Left kidney (tissue), 1 donor: ENCODE measurements at regions not wholly inside any gene's neighbourhood (a gene's known extent, or its start where the extent isn't known, plus 50 kb on each side); places are given as distances from the start of the nearest gene placed in this dataset.

Experiments
- DNase-seq: peaks from one replicate; pipeline ENCODE4 v3.0.0-alpha.2; 2013

DNA sequence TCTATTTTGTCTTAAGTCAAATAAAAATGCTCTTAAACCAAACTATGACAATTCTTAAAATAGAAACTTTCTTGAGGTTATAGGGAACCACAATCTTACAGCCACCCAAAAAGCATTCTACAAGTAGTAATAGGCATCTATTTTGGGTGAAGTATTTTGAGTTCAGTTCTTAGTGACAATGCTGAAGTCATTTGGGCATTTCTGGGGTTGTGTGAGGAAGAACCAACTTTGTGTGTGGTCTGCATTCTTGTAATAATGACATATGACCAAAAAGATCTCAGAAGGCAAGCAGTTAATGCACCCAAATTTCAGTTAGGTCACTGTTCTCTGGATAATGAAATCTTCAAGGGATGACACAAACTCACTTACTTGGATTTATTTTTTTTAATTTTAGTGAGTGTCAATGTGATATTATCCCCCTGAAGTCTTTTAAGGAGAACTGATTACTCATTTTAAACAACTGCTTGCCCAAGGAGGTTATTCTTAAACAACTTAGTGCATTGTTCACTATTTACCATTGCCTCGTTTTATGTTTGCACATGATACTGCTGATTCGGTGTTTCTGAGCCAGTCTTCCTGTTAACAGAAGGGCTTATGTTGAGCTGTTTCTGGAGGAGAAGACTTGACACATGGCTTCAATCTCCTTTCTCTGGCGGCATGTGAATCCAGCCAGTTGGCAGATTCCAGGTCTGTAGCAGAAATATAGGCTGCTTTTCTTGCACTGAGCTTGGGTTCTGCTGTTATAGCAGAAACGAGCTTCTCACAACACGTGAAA, 618.9 kb downstream of the BCKDHB start:
- no peak for DNase-seq

DNA sequence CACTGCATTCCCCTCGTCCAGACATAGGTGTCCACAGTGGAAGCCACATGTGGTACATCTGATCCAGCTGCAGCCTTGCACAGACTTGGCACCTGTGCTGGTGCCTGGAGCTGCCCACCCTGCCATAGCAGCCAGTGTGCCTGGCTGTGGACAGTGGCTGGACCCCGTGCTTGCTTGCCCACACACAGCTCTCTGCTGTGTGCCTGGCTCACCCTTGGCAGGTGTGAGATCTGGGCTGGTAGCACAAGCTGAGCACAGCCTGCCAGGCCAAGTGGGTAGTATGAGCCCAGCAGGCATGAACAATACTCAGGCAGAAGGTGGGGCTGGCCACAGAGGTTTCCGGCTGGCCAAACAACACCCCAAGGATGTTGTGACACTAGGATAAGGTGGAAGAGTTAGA, 614.4 kb downstream of the BCKDHB start:
- DNase-seq: no peak

DNA sequence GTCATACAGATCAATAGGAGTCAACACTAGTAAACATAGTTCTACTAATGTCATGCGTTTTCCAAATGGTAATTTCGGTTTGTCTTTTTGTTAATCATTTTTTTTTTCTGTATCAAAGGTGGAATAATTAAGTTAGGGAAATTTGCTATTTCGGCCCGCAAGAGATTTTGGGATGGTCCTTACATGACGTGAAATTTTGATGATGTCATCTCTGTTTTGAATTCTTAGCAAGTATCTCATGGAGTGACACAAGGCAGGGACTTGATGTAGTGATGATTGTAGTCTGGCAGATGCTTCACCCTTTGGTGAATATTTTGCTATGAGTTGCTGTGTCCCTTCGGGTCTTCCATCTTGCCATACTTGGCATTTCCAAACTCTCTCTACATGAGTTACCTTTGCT, 608.0 kb downstream of the BCKDHB start:
- DNase-seq: no peak

- no peak for DNase-seq
Observed at GRCh38 chr6:80698459-80698858, 592.0 kb downstream of the BCKDHB start.

DNA sequence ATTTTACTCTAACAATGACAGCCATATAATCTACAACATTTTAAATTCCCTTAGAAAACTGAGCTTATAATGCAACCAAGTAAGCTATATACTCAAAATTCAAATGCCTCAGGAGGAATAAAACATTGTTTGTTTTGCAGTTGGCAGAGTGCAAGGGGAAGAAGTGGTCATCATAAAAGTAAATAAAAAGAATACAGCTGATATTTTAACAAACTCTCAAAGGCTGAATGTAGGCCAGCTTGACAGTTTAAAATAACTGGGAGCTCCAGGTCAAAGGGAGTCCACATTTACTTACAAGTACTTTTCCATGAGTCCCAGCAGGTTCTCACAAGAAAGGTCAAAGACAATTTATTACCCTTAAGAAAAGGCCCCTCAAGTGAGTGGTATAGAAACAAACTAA, 589.8 kb downstream of the BCKDHB start:
- DNase-seq: no peak

DNA sequence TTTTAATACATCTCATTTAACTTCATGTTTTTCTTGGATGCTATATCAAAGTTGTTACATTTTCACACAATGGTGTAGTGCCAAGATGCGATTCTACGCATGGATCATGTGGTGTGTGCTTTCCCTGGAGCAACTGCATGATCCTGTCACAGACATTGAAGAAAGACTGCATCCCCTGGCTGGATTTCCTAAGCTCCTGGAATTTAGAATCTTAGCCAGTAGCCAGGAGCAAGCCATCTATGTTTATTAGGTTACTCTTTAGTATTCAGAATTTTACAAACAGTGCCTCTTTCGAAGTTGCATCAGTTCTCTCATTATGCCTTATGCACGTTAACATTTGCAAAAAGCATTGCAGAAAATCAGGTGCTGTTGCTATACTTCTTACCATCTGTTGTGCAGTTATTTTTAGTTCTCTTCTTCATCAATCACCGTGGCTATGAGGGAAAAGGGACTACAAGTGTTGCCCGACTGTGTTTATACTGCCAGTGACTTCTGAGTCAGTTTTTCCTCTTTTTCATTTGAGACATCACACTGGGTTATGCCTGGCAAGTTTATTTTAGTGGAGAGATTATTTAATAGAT, 584.2 kb downstream of the BCKDHB start:
- DNase-seq: no peak

DNA sequence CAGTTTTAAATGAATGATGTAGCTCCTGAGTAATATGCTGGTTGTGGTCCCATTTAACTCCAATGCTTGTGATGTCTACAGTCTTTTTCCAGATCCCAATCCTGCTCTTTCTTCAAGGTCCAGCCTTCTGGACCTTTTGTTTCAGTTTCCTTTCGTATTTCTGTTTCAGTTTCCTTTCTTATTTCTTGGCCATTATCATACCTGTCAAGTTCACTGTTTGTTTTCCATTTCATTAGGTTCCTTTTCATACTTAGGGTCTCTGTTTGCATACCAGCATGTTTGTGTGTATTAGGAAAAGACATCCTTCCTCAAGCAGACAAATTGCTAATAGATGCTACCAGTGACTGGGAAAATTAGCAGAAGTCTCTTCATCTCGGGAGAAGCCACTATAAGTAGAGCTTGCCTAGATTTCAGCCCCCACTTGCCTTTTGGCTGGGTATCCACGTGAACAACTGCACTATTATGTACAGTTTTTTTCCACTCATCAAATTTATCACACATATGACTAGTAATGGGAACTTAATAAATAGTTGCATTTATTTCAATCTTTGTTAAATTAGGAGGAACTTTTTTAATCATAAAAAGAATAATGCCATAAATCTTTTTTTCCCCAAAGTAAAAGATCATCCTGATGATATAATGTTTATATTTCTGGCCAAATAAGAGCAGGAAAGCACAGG, 583.4 kb downstream of the BCKDHB start:
- DNase-seq: no peak

GRCh38 chr6:80679992-80680391, 573.5 kb downstream of the BCKDHB start:
- DNase-seq: no peak

- no peak for DNase-seq
Observed at GRCh38 chr6:80676386-80676785, 569.9 kb downstream of the BCKDHB start.

DNA sequence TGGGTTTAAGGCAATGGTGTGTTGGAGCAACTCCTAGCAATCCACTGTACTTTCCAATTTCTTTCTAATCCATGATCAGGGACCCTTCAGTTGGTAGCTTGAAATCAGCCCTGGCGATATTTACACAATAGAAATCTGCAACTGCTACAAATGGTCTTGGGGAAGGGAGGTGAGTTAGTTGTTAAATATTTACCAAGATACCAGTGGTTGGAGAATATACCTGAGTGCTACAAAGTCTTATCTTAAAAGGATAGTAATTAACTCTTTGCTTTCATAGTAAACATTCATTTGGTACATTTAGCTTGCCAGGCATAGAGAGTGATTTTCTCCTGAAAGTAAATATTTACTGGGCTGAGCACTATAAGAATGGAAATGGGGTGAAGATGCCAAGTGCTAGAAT, 568.2 kb downstream of the BCKDHB start:
- DNase-seq: no peak

- DNase-seq: no peak
Observed at GRCh38 chr6:80673367-80673766, 566.9 kb downstream of the BCKDHB start.

DNA sequence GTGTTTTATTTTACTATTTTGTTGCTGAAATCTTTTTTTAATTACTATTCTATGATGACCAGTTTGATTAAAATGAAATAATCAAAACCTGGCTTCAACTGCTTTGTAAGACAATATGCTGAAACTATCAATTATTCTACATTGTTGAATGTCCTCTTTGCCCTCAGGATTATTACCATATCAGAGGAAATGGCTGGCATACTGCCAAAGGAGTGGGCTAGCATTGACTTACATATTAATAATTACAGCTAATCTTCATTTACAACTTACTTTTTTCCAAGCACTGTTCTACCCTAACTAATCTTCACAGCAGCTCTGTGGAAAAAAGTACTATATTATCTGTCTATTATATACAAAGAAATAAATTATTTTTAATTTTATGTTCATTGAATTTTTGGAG, 560.5 kb downstream of the BCKDHB start:
- DNase-seq: no peak

GRCh38 chr6:80658926-80659325, 552.5 kb downstream of the BCKDHB start:
- no peak for DNase-seq

DNA sequence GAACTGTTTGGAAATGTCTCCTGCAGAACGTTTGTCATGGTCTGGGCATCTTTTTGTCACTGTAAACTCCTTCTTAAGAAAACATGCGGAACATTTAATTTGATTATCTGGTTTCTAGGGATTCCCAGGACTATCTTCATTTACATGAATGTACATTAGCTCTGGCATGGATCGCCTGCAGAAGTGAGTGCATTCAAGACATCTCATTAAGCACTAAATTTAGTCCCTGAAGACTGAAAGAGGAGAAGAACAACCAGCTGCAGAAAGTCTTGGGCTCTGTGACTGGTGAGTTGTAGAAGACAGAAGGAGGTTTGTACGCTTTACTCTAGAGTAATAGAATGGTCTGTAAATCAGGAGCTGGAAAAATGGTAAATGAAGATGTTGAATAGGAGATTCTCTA, 540.7 kb downstream of the BCKDHB start:
- DNase-seq: no peak

DNA sequence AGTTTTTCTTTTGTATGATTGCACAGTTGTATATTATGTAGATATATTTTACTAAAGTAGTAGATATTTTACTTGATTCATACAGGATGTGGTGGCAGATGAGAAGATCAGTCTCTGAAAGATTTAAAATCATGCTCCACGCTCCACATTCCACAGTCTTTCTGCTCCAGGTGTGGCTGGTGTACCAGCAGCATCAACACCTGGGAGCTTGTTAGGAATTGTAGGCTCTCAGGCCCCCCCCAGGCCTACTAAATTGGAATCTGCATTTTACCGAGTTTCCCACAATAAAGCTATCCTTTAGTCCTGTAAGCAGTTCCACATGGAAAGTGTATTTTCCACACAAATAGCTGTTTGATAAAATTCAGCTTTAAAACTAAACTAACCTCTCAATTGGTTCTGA, 537.4 kb downstream of the BCKDHB start:
- DNase-seq: no peak

DNA sequence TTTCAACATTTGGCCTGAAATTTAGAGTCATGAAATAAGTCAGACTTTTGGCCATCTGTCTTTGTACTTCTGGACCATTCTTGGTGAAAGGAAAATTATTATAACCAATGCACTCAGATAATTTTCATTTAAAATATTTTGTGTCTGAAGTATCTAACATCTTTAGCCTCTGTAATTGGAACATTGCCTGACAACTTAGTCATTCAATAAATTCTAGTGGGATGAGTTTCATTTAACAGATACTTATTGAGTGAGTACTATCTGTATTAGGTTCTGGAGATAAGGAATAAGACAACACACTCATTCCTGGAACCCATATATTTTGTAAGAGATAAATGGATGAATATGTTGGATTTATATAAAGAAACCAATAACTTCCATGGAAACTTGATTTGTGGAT, 536.0 kb downstream of the BCKDHB start:
- DNase-seq: no peak

GRCh38 chr6:80641591-80641990, 535.1 kb downstream of the BCKDHB start:
- no peak for DNase-seq

DNA sequence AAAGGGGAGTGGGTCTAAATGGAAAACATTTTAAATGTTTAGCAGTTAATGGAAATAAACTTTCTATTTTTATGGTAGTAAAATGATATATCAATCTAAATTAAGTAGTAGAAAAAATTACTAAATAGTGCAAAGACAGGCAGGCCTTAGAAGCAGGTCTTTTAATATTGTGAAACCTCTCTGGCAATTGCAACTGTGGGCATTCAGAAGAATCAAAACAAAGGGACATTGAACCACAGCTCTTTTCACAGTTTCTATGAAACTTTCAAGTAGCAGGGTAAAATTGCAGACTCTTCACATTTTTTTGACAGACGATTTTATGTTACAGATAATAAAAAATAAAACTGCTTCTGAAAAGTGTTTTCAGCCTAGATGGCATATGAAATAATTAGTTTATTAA, 533.7 kb downstream of the BCKDHB start:
- no peak for DNase-seq

- no peak for DNase-seq
Observed at GRCh38 chr6:80639181-80639629, 532.7 kb downstream of the BCKDHB start.

DNA sequence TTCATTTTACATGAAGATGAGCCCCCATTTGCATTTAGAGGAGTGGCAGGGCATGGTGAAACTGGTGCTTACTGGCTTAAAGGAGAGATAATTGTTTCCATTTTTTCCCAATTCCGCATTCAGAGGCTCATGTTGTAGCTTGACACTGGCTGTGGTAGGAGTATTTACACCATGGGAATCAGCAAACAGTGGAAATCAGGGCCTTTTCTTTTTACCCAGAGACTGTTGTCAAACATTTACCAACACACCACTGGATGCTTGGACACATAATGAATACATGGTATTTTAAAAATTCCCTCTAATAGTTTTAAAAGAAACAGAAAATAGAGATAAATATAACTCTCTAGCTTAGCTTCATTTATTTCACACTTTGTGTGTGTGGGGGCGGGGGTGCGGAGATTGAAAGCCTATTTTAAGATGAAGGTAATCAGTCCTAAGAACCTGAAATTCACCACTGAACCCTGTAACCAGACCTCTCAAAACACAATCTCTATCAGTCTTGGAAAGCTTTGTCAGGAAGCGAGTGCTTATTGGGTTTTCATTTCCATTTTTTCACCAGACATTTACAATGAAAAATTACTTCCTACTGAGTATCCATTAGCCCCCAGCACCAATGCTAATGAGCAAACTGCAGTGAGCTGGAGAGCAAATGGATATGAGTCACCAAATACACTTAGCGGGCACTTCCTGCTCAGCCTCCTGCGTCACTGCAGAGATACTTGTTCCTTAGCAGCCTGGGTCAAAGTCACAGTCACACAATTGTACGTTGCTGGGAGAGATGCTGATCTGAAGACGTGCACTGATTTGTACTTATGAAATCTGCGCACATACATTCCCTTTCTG, 532.0 kb downstream of the BCKDHB start:
- peak; percentile 25 for DNase-seq

DNA sequence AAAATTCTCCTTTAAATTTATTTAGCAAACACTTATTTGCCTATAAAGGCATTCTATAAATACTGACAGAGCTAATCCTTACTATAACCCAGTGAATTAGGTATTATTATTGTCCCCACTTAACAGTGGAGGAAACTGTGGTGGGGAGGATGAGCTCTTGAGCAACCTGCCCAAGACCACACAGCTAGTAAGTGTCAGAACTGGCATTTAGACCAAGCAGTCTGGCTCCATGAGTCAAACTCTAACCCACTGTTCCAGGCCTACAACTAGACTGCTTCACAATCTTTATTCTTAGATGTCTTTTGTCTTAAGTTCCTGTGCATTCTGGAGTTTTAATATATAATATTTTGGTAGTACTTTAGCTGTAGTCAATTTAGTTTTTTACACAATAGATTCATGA, 530.8 kb downstream of the BCKDHB start:
- no peak for DNase-seq

DNA sequence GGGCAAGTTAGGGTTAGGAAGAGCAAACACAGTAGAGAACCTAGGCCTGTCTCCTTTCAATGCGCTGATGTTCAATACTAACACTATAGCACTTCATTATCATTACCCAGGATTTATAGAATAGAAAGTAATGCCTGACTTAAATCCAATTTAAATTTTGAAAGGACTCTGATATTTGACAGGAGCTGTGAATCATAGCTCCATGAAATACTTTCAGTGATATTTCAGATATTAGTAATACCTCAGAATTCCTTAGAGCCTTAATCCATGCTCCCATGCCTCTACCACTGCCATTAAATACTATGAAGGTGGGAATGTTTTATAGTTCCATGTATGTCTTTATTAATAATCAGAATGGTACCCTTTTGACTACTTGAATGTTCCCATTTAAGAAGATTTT, 530.2 kb downstream of the BCKDHB start:
- DNase-seq: no peak

DNA sequence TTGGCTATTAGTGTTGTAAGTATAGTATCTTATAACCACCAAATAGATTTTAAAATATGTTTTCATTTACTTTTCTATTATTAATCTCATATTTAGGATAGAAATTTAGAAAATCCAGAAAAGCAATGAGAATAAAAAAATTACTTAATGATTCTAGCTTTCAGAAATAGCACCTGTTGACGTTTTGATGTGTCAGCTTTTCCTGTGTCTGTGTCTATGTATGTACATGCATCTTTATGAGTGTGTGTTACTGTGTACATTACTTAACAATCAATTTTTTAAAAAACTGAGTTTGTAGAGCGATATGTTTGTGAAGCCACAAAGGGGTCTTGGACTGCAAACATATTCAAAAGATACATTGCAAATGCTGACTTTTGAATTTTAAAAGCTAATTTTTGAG, 526.9 kb downstream of the BCKDHB start:
- DNase-seq: no peak
